WTC11 (cell line): ENCODE measurements at regions not wholly inside any gene's neighbourhood (a gene's known extent, or its start where the extent isn't known, plus 50 kb on each side); places are given as distances from the start of the nearest gene placed in this dataset.
"Not testable (repeated sequence)": the region's sequence is repeated elsewhere in the genome, so short reads cannot be mapped to it uniquely, and the experiment has no call there.

Source experiments
- ATAC-seq: fragments of 200-7000 bp; cut with Tn5 transposase; 2 replicates; pipeline ENCODE4 v1.10.0; 2021; ENCODE audit warnings: mild to moderate bottlenecking, moderate library complexity
- CTCF ChIA-PET: fragments of 300-600 bp; sonication (Branson Sonifier 250); formaldehyde crosslinking; loops from one replicate; lab custom pipeline; 2021; ENCODE audit warnings: antibody characterized with exemption; lab: Charles Lee
- POLR2A ChIA-PET: fragments of 350-600 bp; sonication (Branson Sonifier 250); formaldehyde crosslinking; loops from one replicate; lab custom pipeline; 2021; ENCODE audit warnings: antibody characterized with exemption; lab: Charles Lee
- DNase-seq: peaks from one replicate; pipeline ENCODE4 v3.0.0; 2021; ENCODE audit warnings: low spot score
- H3K27ac Mint-ChIP-seq: 2 replicates; pipeline ENCODE4 v1.8.0; 2021; ENCODE audit warnings: mixed read lengths
- H3K27me3 Mint-ChIP-seq: 2 replicates; pipeline ENCODE4 v1.8.0; 2021; ENCODE audit warnings: low read depth, mild to moderate bottlenecking, moderate library complexity, mixed read lengths
- H3K36me3 Mint-ChIP-seq: 2 replicates; pipeline ENCODE4 v1.8.0; 2021; ENCODE audit warnings: mixed read lengths
- H3K4me1 Mint-ChIP-seq: 2 replicates; pipeline ENCODE4 v1.8.0; 2022; ENCODE audit warnings: mixed read lengths
- H3K4me3 Mint-ChIP-seq: 2 replicates; pipeline ENCODE4 v1.8.0; 2021; ENCODE audit warnings: mild to moderate bottlenecking, moderate library complexity, mixed read lengths
- H3K9me3 Mint-ChIP-seq: 2 replicates; pipeline ENCODE4 v1.8.0; 2021; ENCODE audit warnings: mixed read lengths
- CREM ChIP-seq: sonication (generic); formaldehyde crosslinking; IDR thresholded peaks from 2 replicates; pipeline ENCODE4 v1.8.1; 2022; ENCODE audit warnings: mild to moderate bottlenecking, missing genetic modification reagents, moderate library complexity
- ELF4 ChIP-seq: sonication (generic); formaldehyde crosslinking; IDR thresholded peaks from 2 replicates; pipeline ENCODE4 v1.8.1; 2022; ENCODE audit warnings: low read depth, mild to moderate bottlenecking, moderate library complexity, missing genetic modification reagents
- ESRRA ChIP-seq: sonication (generic); formaldehyde crosslinking; IDR thresholded peaks from 2 replicates; pipeline ENCODE4 v1.8.1; 2022; ENCODE audit warnings: mild to moderate bottlenecking, missing genetic modification reagents, borderline replicate concordance
- FOXP1 ChIP-seq: sonication (generic); formaldehyde crosslinking; IDR thresholded peaks from 2 replicates; pipeline ENCODE4 v1.8.0; 2022; ENCODE audit warnings: missing genetic modification reagents, mild to moderate bottlenecking, moderate library complexity, borderline replicate concordance
- HMGA2 ChIP-seq: fragments of 250-450 bp; sonication (Bioruptor Pico); IDR thresholded peaks from 2 replicates; pipeline ENCODE4 v1.4.0; 2021; ENCODE audit warnings: mild to moderate bottlenecking, moderate library complexity
- IRF2 ChIP-seq: sonication (generic); formaldehyde crosslinking; IDR thresholded peaks from 2 replicates; pipeline ENCODE4 v1.8.0; 2022; ENCODE audit warnings: low read depth, missing genetic modification reagents, borderline replicate concordance
- JAZF1 ChIP-seq: fragments of 250-450 bp; sonication (Bioruptor Pico); IDR thresholded peaks from 2 replicates; pipeline ENCODE4 v1.9.0; 2021; ENCODE audit warnings: moderate library complexity, mild to moderate bottlenecking, inconsistent platforms
- JUN ChIP-seq: sonication (generic); formaldehyde crosslinking; IDR thresholded peaks from 2 replicates; pipeline ENCODE4 v1.8.0; 2023; ENCODE audit warnings: mild to moderate bottlenecking, missing genetic modification reagents
- MYBL2 ChIP-seq: sonication (generic); formaldehyde crosslinking; IDR thresholded peaks from 2 replicates; pipeline ENCODE4 v1.8.1; 2023; ENCODE audit warnings: mild to moderate bottlenecking, moderate library complexity, missing genetic modification reagents
- NFATC4 ChIP-seq: fragments of 250-450 bp; sonication (Bioruptor Pico); IDR thresholded peaks from 2 replicates; pipeline ENCODE4 v1.9.0; 2021; ENCODE audit warnings: mild to moderate bottlenecking
- NR2C2 ChIP-seq: sonication (generic); formaldehyde crosslinking; IDR thresholded peaks from 2 replicates; pipeline ENCODE4 v1.8.0; 2022; ENCODE audit warnings: mild to moderate bottlenecking, missing genetic modification reagents
- NR3C1 ChIP-seq: sonication (generic); formaldehyde crosslinking; conservative IDR thresholded peaks from 2 replicates; pipeline ENCODE4 v1.8.1; 2023; ENCODE audit warnings: low read depth, mild to moderate bottlenecking, missing genetic modification reagents
- SOX15 ChIP-seq: fragments of 250-450 bp; sonication (Bioruptor Pico); IDR thresholded peaks from 2 replicates; pipeline ENCODE4 v1.9.0; 2021; ENCODE audit warnings: mild to moderate bottlenecking
- SP1 ChIP-seq: sonication (generic); formaldehyde crosslinking; conservative IDR thresholded peaks from 2 replicates; pipeline ENCODE4 v1.8.1; 2022; ENCODE audit warnings: missing genetic modification reagents
- ZNF423 ChIP-seq: fragments of 250-450 bp; sonication (Bioruptor Pico); IDR thresholded peaks from 2 replicates; pipeline ENCODE4 v2.1.2; 2022; ENCODE audit warnings: mild to moderate bottlenecking, moderate library complexity
- TF ChIP-seq, protein P1 (sequence below): sonication (generic); formaldehyde crosslinking; IDR thresholded peaks from 2 replicates; pipeline ENCODE4 v1.8.1; 2022; ENCODE audit warnings: mild to moderate bottlenecking, missing genetic modification reagents, moderate library complexity, borderline replicate concordance
- TF ChIP-seq, protein P2 (sequence below): sonication (generic); formaldehyde crosslinking; IDR thresholded peaks from 2 replicates; pipeline ENCODE4 v1.8.0; 2023; ENCODE audit warnings: missing genetic modification reagents
- TF ChIP-seq, protein P3 (sequence below): sonication (generic); formaldehyde crosslinking; IDR thresholded peaks from 2 replicates; pipeline ENCODE4 v1.8.0; 2022; ENCODE audit warnings: missing genetic modification reagents
- TF ChIP-seq, protein P4 (sequence below): fragments of 250-450 bp; sonication (Bioruptor Pico); IDR thresholded peaks from 2 replicates; pipeline ENCODE4 v1.8.0; 2021; ENCODE audit warnings: mild to moderate bottlenecking

DNA sequence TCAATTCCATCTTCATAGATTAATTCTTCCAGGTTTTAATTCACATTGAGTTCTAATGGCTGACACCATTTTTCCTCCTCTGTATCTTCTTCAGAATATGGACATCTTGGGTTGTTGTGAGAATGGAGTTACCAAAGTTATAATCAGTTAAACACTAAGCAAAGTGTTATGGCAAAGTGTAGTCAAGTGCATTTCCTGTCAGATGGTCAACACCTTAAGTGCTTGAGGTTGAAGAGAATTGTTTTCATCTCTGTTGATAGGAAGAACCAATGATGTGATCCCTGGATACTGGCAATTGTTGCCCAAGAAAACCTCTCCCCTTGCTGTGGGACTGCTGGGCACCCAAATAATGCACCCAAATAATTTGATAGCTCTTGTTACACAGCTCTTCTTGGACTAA, 102.6 kb upstream of the SATB1 start (continued):
- TF ChIP-seq, protein P1, sequence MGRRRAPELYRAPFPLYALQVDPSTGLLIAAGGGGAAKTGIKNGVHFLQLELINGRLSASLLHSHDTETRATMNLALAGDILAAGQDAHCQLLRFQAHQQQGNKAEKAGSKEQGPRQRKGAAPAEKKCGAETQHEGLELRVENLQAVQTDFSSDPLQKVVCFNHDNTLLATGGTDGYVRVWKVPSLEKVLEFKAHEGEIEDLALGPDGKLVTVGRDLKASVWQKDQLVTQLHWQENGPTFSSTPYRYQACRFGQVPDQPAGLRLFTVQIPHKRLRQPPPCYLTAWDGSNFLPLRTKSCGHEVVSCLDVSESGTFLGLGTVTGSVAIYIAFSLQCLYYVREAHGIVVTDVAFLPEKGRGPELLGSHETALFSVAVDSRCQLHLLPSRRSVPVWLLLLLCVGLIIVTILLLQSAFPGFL (CRISPR knock-in tag), result no peak
- TF ChIP-seq ELF4 (CRISPR knock-in tag), result no peak

DNA sequence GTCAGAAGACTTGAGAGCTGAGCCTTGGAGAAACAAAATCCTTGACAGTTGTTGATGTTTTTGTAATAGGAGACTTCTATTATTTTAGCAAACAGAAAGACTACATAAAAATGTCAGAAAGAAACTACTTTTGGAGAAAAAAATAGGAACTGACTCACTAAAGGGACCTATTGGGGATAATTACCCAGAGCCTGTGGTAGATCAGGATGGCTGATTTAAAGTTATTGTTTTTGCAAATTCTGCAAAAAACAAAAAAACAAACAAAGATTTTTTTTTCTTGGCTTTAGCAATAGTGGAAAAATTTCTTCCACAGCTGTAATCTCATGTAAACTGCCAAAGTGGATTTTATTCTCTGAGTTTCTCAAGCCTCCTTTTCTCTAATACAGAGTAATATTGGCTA, 101.5 kb upstream of the SATB1 start:
- POLR2A ChIA-PET, result no interaction called here
- peaks cover 7% of the 10 kb centered on the region for H3K4me1 Mint-ChIP-seq
- CTCF ChIA-PET, result no interaction called here
- no peak overlapping the region for H3K4me3 Mint-ChIP-seq
- H3K27me3 Mint-ChIP-seq, result no peaks in the 10 kb centered on the region
- peaks cover 29% of the 10 kb centered on the region for H3K9me3 Mint-ChIP-seq
- no peak for ATAC-seq
- TF ChIP-seq MYBL2 (CRISPR knock-in tag) (no peak), NR3C1 (CRISPR knock-in tag) (no peak), NFATC4 (CRISPR knock-in tag) (no peak), FOXP1 (CRISPR knock-in tag) (no peak), CREM (CRISPR knock-in tag) (no peak), IRF2 (CRISPR knock-in tag) (no peak), ESRRA (CRISPR knock-in tag) (no peak), JAZF1 (CRISPR knock-in tag) (no peak), JUN (CRISPR knock-in tag) (no peak), NR2C2 (CRISPR knock-in tag) (no peak), SOX15 (CRISPR knock-in tag) (no peak), HMGA2 (CRISPR knock-in tag) (no peak), ZNF423 (CRISPR knock-in tag) (no peak), SP1 (CRISPR knock-in tag) (no peak)
- TF ChIP-seq, protein P2, sequence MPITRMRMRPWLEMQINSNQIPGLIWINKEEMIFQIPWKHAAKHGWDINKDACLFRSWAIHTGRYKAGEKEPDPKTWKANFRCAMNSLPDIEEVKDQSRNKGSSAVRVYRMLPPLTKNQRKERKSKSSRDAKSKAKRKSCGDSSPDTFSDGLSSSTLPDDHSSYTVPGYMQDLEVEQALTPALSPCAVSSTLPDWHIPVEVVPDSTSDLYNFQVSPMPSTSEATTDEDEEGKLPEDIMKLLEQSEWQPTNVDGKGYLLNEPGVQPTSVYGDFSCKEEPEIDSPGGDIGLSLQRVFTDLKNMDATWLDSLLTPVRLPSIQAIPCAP (CRISPR knock-in tag), result no peak
- TF ChIP-seq, protein P3, sequence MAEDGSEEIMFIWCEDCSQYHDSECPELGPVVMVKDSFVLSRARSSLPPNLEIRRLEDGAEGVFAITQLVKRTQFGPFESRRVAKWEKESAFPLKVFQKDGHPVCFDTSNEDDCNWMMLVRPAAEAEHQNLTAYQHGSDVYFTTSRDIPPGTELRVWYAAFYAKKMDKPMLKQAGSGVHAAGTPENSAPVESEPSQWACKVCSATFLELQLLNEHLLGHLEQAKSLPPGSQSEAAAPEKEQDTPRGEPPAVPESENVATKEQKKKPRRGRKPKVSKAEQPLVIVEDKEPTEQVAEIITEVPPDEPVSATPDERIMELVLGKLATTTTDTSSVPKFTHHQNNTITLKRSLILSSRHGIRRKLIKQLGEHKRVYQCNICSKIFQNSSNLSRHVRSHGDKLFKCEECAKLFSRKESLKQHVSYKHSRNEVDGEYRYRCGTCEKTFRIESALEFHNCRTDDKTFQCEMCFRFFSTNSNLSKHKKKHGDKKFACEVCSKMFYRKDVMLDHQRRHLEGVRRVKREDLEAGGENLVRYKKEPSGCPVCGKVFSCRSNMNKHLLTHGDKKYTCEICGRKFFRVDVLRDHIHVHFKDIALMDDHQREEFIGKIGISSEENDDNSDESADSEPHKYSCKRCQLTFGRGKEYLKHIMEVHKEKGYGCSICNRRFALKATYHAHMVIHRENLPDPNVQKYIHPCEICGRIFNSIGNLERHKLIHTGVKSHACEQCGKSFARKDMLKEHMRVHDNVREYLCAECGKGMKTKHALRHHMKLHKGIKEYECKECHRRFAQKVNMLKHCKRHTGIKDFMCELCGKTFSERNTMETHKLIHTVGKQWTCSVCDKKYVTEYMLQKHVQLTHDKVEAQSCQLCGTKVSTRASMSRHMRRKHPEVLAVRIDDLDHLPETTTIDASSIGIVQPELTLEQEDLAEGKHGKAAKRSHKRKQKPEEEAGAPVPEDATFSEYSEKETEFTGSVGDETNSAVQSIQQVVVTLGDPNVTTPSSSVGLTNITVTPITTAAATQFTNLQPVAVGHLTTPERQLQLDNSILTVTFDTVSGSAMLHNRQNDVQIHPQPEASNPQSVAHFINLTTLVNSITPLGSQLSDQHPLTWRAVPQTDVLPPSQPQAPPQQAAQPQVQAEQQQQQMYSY, result no peak
- TF ChIP-seq, protein P4, sequence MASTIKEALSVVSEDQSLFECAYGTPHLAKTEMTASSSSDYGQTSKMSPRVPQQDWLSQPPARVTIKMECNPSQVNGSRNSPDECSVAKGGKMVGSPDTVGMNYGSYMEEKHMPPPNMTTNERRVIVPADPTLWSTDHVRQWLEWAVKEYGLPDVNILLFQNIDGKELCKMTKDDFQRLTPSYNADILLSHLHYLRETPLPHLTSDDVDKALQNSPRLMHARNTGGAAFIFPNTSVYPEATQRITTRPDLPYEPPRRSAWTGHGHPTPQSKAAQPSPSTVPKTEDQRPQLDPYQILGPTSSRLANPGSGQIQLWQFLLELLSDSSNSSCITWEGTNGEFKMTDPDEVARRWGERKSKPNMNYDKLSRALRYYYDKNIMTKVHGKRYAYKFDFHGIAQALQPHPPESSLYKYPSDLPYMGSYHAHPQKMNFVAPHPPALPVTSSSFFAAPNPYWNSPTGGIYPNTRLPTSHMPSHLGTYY, result no peak
- TF ChIP-seq, all 79 proteins: peak for 0
- Mint-ChIP-seq H3K36me3 (peaks cover 8% of the 10 kb centered on the region; the same call in 1 of the 2 replicates), H3K27ac (no peak overlapping the region)
- no peak for DNase-seq

DNA sequence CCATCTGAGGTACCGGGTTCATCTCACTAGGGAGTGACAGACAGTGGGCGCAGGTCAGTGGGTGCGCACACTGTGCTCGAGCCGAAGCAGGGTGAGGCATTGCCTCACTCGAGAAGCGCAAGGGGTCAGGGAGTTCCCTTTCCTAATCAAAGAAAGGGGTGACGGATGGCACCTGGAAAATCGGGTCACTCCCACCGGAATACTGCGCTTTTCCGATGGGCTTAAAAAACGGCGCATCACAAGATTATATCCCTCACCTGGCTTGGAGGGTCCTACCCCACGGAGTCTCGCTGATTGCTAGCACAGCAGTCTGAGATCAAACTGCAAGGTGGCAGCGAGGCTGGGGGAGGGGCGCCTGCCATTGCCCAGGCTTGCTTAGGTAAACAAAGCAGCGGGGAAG, 91.0 kb upstream of the SATB1 start:
- H3K27me3 Mint-ChIP-seq, CTCF ChIA-PET: not testable (repeated sequence)
- H3K27ac Mint-ChIP-seq, result peak overlapping the region; percentile 91

More for the DNA sequence above, 91.0 kb upstream of the SATB1 start:
- Mint-ChIP-seq H3K4me3 (peak overlapping the region; percentile 79), H3K4me1 (peaks cover 23% of the 10 kb centered on the region)
- H3K9me3 Mint-ChIP-seq, ATAC-seq, POLR2A ChIA-PET, H3K36me3 Mint-ChIP-seq: not testable (repeated sequence)
- DNase-seq, result peak; percentile 15
